DOHH2 (cell line): ENCODE measurements at regions not wholly inside any gene's neighbourhood (a gene's known extent, or its start where the extent isn't known, plus 50 kb on each side); places are given as distances from the start of the nearest gene placed in this dataset.

Experiments used
- H3F3A ChIP-seq: fragments of 200-600 bp; sonication (generic), shearing (Covaris generic); 2 replicates; pipeline ENCODE4 v1.6.0; 2016; ENCODE audit warnings: antibody characterized with exemption, mild to moderate bottlenecking; ENCODE audit not compliant: control insufficient read depth, insufficient read depth
- H3K27ac ChIP-seq: fragments of 200-600 bp; sonication (generic); 2 replicates; pipeline ENCODE4 v1.5.1; 2014; ENCODE audit warnings: low read depth, mild to moderate bottlenecking, low read length, moderate library complexity
- H3K27me3 ChIP-seq: fragments of 200-600 bp; sonication (generic); 2 replicates; pipeline ENCODE4 v1.6.1; 2014; ENCODE audit warnings: mild to moderate bottlenecking, low read length, mixed read lengths; ENCODE audit not compliant: control insufficient read depth
- H3K36me3 ChIP-seq: fragments of 200-600 bp; sonication (generic); 2 replicates; pipeline ENCODE4 v1.6.1; 2014; ENCODE audit warnings: mild to moderate bottlenecking, low read length, moderate library complexity, mixed read lengths; ENCODE audit not compliant: control insufficient read depth
- H3K4me1 ChIP-seq: fragments of 200-600 bp; sonication (generic); 2 replicates; pipeline ENCODE4 v1.6.1; 2014; ENCODE audit warnings: mild to moderate bottlenecking, low read length, mixed read lengths; ENCODE audit not compliant: control insufficient read depth
- H3K4me2 ChIP-seq: fragments of 200-600 bp; sonication (generic); 2 replicates; pipeline ENCODE4 v1.6.0; 2014; ENCODE audit warnings: mild to moderate bottlenecking, low read length, moderate library complexity
- H3K4me3 ChIP-seq: fragments of 200-600 bp; sonication (generic); 2 replicates; pipeline ENCODE4 v1.5.1; 2014; ENCODE audit warnings: mild to moderate bottlenecking, low read length, mixed read lengths
- H3K79me2 ChIP-seq: fragments of 200-600 bp; sonication (generic); 2 replicates; pipeline ENCODE4 v1.6.1; 2014; ENCODE audit warnings: mild to moderate bottlenecking, low read length, mixed read lengths; ENCODE audit not compliant: control insufficient read depth
- H3K9me2 ChIP-seq: fragments of 200-600 bp; sonication (generic); replicated peaks from 2 replicates; pipeline ENCODE4 v1.6.1; 2014; ENCODE audit warnings: mild to moderate bottlenecking, low read length, mixed read lengths; ENCODE audit not compliant: control insufficient read depth
- H3K9me3 ChIP-seq: fragments of 200-600 bp; sonication (generic); 2 replicates; pipeline ENCODE4 v1.6.1; 2014; ENCODE audit warnings: antibody characterized with exemption, low read length, mixed read lengths; ENCODE audit not compliant: control insufficient read depth, insufficient read depth
- H4K20me1 ChIP-seq: fragments of 200-600 bp; sonication (generic); 2 replicates; pipeline ENCODE4 v1.6.0; 2014; ENCODE audit warnings: low read depth, mild to moderate bottlenecking, antibody characterized with exemption, low read length, moderate library complexity; ENCODE audit not compliant: control insufficient read depth, insufficient read depth
- EZH2phosphoT487 ChIP-seq: fragments of 200-600 bp; sonication (generic); IDR thresholded peaks from 2 replicates; pipeline ENCODE4 v1.6.1; 2017; ENCODE audit warnings: borderline replicate concordance, mild to moderate bottlenecking, antibody characterized with exemption, low read length, moderate library complexity, mixed read lengths
- TF ChIP-seq, protein P1 (sequence below): fragments of 200-600 bp; sonication (generic); IDR thresholded peaks from one replicate; pipeline ENCODE4 v1.5.1; 2014; ENCODE audit warnings: antibody characterized with exemption, mild to moderate bottlenecking, low read depth, low read length; ENCODE audit not compliant: poor library complexity, severe bottlenecking

DNA sequence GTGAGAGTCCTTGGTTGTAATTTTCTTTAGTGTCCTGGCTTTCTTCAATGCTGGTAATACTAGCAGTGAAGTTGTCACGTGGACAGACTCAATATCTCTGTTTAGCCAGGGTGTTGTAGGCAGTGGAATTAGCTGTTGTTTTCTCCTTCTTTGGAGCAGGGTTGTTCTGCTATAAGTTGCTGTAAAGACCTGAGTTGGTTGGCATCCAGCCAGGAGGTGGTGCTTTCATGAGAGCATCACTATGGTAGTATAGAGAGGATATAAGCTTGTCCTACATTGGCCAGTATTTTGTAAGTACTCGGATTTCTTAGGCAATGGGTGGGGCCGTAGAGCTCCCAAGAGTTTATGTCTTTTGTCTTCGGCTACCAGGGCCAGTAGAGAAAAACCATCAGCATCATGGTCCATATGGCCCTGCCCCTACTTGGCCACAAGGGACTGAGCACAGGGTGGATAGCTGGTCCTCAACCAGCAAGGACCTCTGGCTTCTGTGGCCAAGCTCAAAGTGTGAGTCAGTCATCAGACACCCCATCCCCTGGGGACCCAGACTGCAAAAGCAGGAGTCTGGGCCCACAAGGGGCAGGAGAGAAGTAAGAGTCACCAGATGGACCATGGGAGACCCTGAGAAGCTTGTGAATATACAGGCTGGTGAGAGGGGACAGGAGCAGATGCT, 127.9 kb upstream of the NXT1 start:
- no peak overlapping the region for H3K27ac ChIP-seq

DNA sequence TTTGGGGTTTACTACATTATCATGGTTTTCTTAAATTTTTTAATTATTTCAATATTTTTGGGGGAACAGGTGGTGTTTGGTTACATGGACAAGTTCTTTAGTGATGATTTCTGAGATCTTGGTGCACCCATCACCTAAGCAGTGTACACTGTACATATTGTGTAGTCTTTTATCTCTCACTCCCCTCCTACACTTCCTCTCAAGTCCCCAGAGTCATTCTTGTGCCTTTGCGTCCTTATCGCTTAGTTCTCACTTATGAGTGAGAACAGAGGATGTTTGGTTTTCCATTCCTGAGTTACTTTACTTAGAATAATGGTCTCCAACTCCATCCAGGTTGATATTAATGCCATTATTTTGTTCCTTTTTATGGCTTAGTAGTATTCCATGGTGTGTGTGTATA, 130.9 kb upstream of the CD93 start:
- no peak overlapping the region for H3K4me2 ChIP-seq
- H3K79me2 ChIP-seq: no peaks in the 10 kb centered on the region
- no peaks in the 10 kb centered on the region for H3K27me3 ChIP-seq
- no peaks in the 10 kb centered on the region for H3F3A ChIP-seq
- H3K4me1 ChIP-seq: no peaks in the 10 kb centered on the region
- H3K36me3 ChIP-seq: no peaks in the 10 kb centered on the region
- H3K4me3 ChIP-seq: no peak overlapping the region
- TF ChIP-seq EZH2phosphoT487: no peak
- TF ChIP-seq, protein P1, sequence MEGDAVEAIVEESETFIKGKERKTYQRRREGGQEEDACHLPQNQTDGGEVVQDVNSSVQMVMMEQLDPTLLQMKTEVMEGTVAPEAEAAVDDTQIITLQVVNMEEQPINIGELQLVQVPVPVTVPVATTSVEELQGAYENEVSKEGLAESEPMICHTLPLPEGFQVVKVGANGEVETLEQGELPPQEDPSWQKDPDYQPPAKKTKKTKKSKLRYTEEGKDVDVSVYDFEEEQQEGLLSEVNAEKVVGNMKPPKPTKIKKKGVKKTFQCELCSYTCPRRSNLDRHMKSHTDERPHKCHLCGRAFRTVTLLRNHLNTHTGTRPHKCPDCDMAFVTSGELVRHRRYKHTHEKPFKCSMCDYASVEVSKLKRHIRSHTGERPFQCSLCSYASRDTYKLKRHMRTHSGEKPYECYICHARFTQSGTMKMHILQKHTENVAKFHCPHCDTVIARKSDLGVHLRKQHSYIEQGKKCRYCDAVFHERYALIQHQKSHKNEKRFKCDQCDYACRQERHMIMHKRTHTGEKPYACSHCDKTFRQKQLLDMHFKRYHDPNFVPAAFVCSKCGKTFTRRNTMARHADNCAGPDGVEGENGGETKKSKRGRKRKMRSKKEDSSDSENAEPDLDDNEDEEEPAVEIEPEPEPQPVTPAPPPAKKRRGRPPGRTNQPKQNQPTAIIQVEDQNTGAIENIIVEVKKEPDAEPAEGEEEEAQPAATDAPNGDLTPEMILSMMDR: no peak
- H3K9me2 ChIP-seq: no peaks in the 10 kb centered on the region
- H3K27ac ChIP-seq: no peak overlapping the region
- H3K9me3 ChIP-seq: no peaks in the 10 kb centered on the region; the same call in 1 of the 2 replicates
- no peaks in the 10 kb centered on the region for H4K20me1 ChIP-seq

More for the DNA sequence above, 127.9 kb upstream of the NXT1 start:
- H3K79me2 ChIP-seq: no peaks in the 10 kb centered on the region
- no peak overlapping the region for H3K4me3 ChIP-seq
- no peaks in the 10 kb centered on the region for H3K9me2 ChIP-seq
- no peaks in the 10 kb centered on the region; the same call in 1 of the 2 replicates for H3K9me3 ChIP-seq
- no peaks in the 10 kb centered on the region for H3K27me3 ChIP-seq
- TF ChIP-seq, protein P1: no peak
- no peaks in the 10 kb centered on the region for H3K4me1 ChIP-seq
- no peaks in the 10 kb centered on the region for H3F3A ChIP-seq
- no peaks in the 10 kb centered on the region for H4K20me1 ChIP-seq
- no peak overlapping the region for H3K4me2 ChIP-seq
- no peaks in the 10 kb centered on the region for H3K36me3 ChIP-seq

DNA sequence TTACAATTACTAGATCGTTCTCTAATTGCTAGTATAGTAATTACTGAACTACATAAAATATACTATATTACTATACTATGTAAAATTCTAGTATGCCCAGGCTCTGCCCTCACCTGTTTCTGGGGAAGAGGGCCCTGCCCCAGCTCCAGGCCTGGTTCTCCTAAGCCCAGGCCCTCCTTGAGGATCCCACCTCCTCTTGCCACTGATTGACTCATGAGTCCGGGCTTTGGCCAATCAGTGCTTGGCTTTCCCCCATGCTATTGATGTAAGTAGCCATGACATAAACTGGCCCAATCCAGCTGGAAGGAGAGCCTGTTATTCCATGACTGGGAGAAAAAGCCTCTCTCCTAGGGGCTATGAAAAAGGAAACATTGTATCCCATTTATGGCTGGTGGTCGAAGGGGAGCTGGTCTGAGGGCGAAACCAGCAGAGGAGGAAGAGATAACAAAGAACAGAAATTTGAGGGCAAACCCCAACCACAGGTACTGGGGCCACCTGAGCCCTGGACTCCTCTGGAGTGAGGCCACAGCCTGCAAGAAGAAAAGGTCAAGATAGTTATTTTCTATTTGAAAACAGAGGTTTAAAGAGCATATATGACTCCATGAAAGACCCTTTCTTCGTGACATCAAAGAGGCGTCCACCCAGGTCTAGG, 129.3 kb upstream of the CD93 start:
- no peaks in the 10 kb centered on the region for H3K36me3 ChIP-seq
- no peaks in the 10 kb centered on the region for H3K9me3 ChIP-seq
- H3K27ac ChIP-seq: no peak overlapping the region
- H3F3A ChIP-seq: no peaks in the 10 kb centered on the region
- TF ChIP-seq EZH2phosphoT487: no peak
- TF ChIP-seq, protein P1: no peak
- H4K20me1 ChIP-seq: no peaks in the 10 kb centered on the region
- no peaks in the 10 kb centered on the region for H3K9me2 ChIP-seq
- no peaks in the 10 kb centered on the region for H3K79me2 ChIP-seq
- H3K4me3 ChIP-seq: no peak overlapping the region
- H3K4me2 ChIP-seq: no peak overlapping the region
- H3K4me1 ChIP-seq: no peaks in the 10 kb centered on the region
- no peaks in the 10 kb centered on the region for H3K27me3 ChIP-seq
